ENCODE measurements at regions not wholly inside any gene's neighbourhood (a gene's known extent, or its start where the extent isn't known, plus 50 kb on each side); places are given as distances from the start of the nearest gene placed in this dataset.

DNA sequence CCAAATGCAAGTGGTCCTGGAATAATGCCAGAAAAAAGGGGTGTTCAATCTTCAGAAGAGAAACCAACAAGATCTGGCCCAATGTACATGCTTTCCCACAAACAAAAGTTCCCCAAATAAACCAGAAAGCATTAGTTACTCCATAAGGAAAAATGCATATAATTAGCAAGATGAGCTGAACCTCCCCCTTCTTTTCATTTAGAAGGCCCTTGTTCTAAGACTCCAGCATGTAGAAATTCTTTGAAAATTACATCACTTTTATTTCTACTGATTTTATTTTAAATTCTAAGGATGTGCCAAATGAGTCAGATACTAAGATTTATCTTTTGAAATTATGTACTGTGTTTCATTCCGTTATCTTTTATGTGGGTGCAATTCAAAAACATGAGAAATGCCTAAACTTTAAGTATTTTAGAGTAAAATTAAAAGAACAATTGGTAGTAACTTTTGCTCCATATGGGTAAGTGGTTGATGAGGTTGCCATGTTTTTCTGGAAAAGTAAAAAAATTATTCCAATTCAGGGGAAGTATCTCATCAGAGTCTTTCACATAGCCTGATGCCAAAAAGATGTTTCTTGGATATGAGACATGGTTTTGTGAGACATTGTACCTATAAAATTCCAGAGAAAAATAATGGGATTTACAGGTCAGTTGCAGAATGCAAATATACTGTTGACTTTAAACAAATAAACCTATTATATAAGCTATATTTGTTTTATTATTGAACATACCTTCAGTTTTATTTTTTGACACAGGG, 106.5 kb upstream of the CCDC112 start:
- Histone ChIP-seq H3K27me3 (ENCODE audit: low read depth) (no peaks in the 10 kb centered on the region), H3K27ac (replicated peaks) (no peak overlapping the region), H3K4me1 (no peaks in the 10 kb centered on the region), H3K9me3 (replicated peaks) (no peaks in the 10 kb centered on the region), H3K36me3 (no peaks in the 10 kb centered on the region), H3K4me3 (no peak overlapping the region)
- TF ChIP-seq, protein P1, sequence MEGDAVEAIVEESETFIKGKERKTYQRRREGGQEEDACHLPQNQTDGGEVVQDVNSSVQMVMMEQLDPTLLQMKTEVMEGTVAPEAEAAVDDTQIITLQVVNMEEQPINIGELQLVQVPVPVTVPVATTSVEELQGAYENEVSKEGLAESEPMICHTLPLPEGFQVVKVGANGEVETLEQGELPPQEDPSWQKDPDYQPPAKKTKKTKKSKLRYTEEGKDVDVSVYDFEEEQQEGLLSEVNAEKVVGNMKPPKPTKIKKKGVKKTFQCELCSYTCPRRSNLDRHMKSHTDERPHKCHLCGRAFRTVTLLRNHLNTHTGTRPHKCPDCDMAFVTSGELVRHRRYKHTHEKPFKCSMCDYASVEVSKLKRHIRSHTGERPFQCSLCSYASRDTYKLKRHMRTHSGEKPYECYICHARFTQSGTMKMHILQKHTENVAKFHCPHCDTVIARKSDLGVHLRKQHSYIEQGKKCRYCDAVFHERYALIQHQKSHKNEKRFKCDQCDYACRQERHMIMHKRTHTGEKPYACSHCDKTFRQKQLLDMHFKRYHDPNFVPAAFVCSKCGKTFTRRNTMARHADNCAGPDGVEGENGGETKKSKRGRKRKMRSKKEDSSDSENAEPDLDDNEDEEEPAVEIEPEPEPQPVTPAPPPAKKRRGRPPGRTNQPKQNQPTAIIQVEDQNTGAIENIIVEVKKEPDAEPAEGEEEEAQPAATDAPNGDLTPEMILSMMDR (IDR thresholded peaks at IDR 0.05; ENCODE audit: borderline replicate concordance): no peak
- intact Hi-C loops (cut with micrococcal nuclease): no loop called here
- DNase-seq: no peak

DNA sequence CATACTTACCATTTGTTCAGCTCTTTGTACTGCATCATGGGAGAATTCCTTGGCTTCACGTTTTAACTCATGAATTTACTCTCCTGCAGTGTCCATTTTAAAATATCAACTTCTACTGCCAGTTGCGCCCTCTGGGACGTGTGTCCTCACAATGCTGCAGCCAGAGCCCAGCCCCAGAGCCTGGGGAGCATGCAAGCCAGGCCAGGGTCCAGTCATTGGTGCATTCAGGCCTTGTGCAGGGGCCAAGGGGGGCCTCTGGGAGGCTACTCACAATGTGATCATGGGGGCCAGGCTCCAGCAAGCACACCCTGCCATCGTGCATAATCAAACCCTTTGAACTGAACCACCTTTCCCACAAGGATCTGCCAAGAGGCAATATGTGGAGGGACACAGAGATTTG, 105.6 kb upstream of the CCDC112 start:
- Histone ChIP-seq H3K4me1 (no peaks in the 10 kb centered on the region), H3K36me3 (no peaks in the 10 kb centered on the region), H3K27me3 (ENCODE audit: low read depth) (no peaks in the 10 kb centered on the region), H3K4me3 (no peak overlapping the region), H3K9me3 (replicated peaks) (no peaks in the 10 kb centered on the region), H3K27ac (replicated peaks) (no peak overlapping the region)
- no peak for DNase-seq
- intact Hi-C loops (cut with micrococcal nuclease): no loop called here
- TF ChIP-seq, protein P1 (IDR thresholded peaks at IDR 0.05; ENCODE audit: borderline replicate concordance): no peak

DNA sequence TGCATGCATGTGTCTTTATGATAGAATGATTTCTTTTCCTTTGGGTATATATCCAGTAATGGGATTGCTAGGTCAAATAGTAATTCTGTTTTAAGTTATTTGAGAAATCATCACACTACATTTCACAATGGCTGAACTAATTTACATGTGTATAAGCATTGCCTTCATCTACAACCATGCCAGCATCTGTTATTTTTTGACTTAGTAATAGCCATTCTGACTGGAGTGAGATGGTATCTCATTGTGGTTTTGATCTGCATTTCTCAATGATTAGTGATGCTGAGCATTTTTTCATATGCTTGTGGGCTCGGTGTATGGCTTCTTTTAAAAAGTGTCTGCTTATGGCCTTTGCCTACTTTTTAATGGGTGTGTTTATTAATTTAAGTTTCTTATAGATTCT, 102.3 kb upstream of the CCDC112 start:
- Histone ChIP-seq H3K4me3 (no peak overlapping the region), H3K27ac (replicated peaks) (no peak overlapping the region), H3K36me3 (no peaks in the 10 kb centered on the region), H3K27me3 (ENCODE audit: low read depth) (no peaks in the 10 kb centered on the region), H3K4me1 (no peaks in the 10 kb centered on the region), H3K9me3 (replicated peaks) (no peaks in the 10 kb centered on the region)
- TF ChIP-seq, protein P1 (IDR thresholded peaks at IDR 0.05; ENCODE audit: borderline replicate concordance): no peak
- DNase-seq: no peak
- intact Hi-C loops (cut with micrococcal nuclease): no loop called here

DNA sequence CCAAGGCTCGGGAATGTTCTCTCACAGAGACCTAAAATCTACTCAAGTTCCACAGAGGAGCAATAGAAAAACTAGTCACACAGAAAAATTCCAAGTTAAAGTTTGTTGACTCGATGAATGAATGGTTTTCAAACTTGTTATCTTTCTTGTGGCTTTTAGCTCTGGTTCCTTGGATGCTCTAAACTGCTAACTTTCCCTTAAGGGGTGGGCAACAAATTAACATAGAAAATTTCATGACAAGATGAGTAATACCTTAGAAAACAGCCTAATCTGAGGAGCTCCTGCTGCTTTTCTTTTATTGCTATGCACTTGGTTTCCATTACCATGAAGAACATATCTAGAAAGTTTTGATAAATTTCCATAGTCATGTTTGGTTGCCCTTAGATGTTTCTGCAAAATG, 100.2 kb upstream of the CCDC112 start:
- Histone ChIP-seq H3K4me3 (no peak overlapping the region), H3K9me3 (replicated peaks) (no peaks in the 10 kb centered on the region), H3K27me3 (ENCODE audit: low read depth) (no peaks in the 10 kb centered on the region), H3K4me1 (peaks cover 12% of the 10 kb centered on the region), H3K27ac (replicated peaks) (no peak overlapping the region), H3K36me3 (no peaks in the 10 kb centered on the region)
- intact Hi-C loops (cut with micrococcal nuclease): no loop called here
- DNase-seq: no peak
- TF ChIP-seq, protein P1 (IDR thresholded peaks at IDR 0.05; ENCODE audit: borderline replicate concordance): no peak

DNA sequence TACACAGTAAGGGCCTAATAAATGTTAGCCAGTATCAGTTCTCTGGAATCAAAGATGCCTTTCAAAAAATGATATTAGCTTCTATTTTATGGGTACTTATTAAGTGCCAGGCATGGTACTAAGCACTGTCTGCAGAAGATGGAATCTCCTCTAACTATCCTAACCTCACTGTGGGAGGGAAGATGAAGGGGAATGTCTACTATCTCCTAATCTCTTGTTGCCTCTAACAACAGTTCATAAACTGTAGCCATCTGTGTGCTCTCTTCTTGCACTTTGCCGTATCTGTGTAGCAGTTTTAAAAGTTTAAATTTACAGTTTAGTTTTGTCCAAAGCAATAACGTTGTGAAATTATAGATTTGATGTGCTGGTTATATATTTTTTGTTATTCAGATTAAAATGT, 99.6 kb upstream of the CCDC112 start:
- H3K27ac ChIP-seq (replicated peaks): no peak overlapping the region
- peaks cover 12% of the 10 kb centered on the region for H3K4me1 ChIP-seq
- intact Hi-C loops (cut with micrococcal nuclease): no loop called here
- no peak overlapping the region for H3K4me3 ChIP-seq
- DNase-seq: no peak
- TF ChIP-seq, protein P1 (IDR thresholded peaks at IDR 0.05; ENCODE audit: borderline replicate concordance): no peak
- no peaks in the 10 kb centered on the region for H3K9me3 ChIP-seq (replicated peaks)
- no peaks in the 10 kb centered on the region for H3K27me3 ChIP-seq (ENCODE audit: low read depth)
- H3K36me3 ChIP-seq: no peaks in the 10 kb centered on the region
